Kidney epithelial cell (primary cell): ENCODE measurements at regions not wholly inside any gene's neighbourhood (a gene's known extent, or its start where the extent isn't known, plus 50 kb on each side); places are given as distances from the start of the nearest gene placed in this dataset.
"Not testable (repeated sequence)": the region's sequence is repeated elsewhere in the genome, so short reads cannot be mapped to it uniquely, and the experiment has no call there.

Experiments used
- DNase-seq: peaks from one replicate; pipeline ENCODE4 v3.0.0-alpha.2; 2010; ENCODE audit warnings: low read depth
- H3K27me3 ChIP-seq: 2 replicates; pipeline ENCODE4 v1.6.0; 2011; ENCODE audit warnings: low read length; ENCODE audit not compliant: control insufficient read depth, insufficient read depth
- H3K36me3 ChIP-seq: 2 replicates; pipeline ENCODE4 v1.5.1; 2011; ENCODE audit warnings: low read length; ENCODE audit not compliant: control insufficient read depth, insufficient read depth
- H3K4me3 ChIP-seq: 2 replicates; pipeline ENCODE4 v1.5.1; 2011; ENCODE audit warnings: low read depth, mild to moderate bottlenecking, control low read depth, low read length
- CTCF ChIP-seq: IDR thresholded peaks from 2 replicates; pipeline ENCODE4 v1.5.1; 2011; ENCODE audit warnings: mild to moderate bottlenecking, moderate library complexity, low read length, control low read depth, inconsistent platforms; ENCODE audit not compliant: insufficient read depth, poor library complexity, severe bottlenecking

- no peak for TF ChIP-seq CTCF
- no peak for DNase-seq
- no peaks in the 10 kb centered on the region for H3K27me3 ChIP-seq
- no peaks in the 10 kb centered on the region for H3K36me3 ChIP-seq
- H3K4me3 ChIP-seq: no peak overlapping the region
These were observed 72.4 kb upstream of the ADGRA1 start for GRCh38 chr10:133015321-133015720.

DNA sequence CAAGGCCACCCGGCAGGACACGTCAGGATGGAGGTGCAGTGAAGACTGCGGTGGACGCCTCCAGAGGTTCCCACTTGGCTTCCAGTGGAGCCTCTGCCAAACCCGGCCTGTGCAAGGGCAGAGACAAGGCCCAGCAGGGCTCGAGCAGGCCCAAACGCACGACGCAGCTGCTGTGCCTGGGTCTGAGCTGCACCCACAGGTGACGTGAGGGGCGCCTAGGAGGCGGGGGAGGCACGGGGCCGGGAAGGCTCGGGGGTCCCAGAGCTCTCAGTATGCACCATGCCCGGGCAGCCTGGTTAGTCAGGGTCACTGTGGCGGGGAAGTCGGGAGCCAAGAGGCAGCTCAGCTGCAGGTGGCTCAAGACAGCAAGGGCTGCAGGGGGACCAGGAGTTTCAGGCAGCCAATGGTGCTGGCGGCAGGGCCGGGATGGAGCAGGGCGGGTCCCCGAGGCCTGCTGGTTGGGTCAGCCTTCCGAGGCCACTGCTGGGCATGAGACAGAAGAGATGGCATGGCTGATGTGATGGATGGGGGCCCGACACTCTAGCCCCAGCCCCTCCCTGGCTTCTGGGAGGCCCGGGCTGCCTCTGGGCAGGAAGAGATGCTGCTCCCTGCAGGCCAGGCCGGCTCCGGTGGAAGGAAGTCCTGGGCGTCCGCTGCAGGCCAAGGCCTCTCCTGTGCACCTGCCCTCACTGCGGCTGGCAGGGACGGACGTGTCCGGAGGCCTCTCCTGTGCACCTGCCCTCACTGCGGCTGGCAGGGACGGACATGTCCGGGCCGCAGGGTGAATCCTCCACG is 72.2 kb upstream of the CFAP46 start:
- TF ChIP-seq CTCF: no peak
- Histone ChIP-seq H3K27me3 (peaks cover 3% of the 10 kb centered on the region), H3K36me3 (no peaks in the 10 kb centered on the region), H3K4me3 (no peak overlapping the region)
- DNase-seq: no peak

GRCh38 chr10:133013463-133013862 is 71.1 kb upstream of the CFAP46 start:
- no peak overlapping the region for H3K4me3 ChIP-seq
- no peak for DNase-seq
- no peak for TF ChIP-seq CTCF
- H3K27me3 ChIP-seq: peaks cover 3% of the 10 kb centered on the region
- no peaks in the 10 kb centered on the region for H3K36me3 ChIP-seq

GRCh38 chr10:133012573-133013359 is 70.4 kb upstream of the CFAP46 start:
- TF ChIP-seq CTCF: no peak
- DNase-seq: no peak

DNA sequence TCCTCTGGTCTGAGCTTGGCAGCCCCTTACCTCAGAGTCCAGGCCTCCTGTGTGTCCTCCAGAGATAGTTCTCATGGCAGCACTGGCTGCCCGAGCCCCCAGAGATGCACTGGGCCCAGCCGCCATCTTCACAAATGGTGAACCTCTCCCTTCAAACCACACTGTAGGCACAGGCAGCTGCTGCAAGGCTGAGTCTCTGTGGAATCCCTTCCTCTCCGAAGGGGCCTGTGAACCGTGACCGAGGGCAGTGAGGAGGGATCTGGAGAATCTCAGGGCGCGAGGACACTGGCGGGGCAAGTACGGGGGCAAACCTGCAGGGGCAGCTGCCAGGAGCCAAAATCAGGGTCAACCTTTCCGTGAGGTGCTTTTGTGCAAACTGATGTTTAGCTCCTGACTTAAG is 69.5 kb upstream of the CFAP46 start:
- Histone ChIP-seq H3K27me3 (peaks cover 3% of the 10 kb centered on the region), H3K36me3 (no peaks in the 10 kb centered on the region), H3K4me3 (no peak overlapping the region)
- no peak for DNase-seq
- no peak for TF ChIP-seq CTCF

More at GRCh38 chr10:133012573-133013359, 70.4 kb upstream of the CFAP46 start:
- H3K36me3 ChIP-seq: no peaks in the 10 kb centered on the region
- H3K4me3 ChIP-seq: no peak overlapping the region
- H3K27me3 ChIP-seq: peaks cover 3% of the 10 kb centered on the region

DNA sequence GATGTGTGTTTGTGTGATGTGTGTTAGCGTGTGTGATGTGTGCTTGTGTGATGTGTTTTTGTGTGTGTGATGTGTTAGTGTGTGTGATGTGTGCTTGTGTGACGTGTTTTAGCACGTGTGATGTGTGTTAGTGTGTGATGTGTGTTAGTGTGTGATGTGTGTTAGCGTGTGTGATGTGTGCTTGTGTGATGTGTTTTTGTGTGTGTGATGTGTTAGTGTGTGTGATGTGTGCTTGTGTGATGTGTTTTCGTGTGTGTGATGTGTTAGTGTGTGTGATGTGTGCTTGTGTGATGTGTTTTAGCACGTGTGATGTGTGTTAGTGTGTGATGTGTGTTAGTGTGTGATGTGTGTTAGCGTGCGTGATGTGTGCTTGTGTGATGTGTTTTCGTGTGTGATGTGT is 69.0 kb upstream of the CFAP46 start:
- not testable (repeated sequence) for H3K36me3 ChIP-seq, H3K4me3 ChIP-seq, H3K27me3 ChIP-seq, DNase-seq

DNA sequence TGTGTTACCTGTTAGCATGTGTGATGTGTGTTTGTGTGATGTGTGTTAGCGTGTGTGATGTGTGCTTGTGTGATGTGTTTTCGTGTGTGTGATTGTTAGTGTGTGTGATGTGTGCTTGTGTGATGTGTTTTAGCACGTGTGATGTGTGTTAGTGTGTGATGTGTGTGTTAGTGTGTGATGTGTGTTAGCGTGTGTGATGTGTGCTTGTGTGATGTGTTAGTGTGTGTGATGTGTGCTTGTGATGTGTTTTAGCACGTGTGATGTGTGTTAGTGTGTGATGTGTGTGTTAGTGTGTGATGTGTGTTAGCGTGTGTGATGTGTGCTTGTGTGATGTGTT is 68.4 kb upstream of the CFAP46 start:
- DNase-seq, H3K4me3 ChIP-seq, H3K36me3 ChIP-seq, H3K27me3 ChIP-seq: not testable (repeated sequence)
